ENCODE measurements at regions not wholly inside any gene's neighbourhood (a gene's known extent, or its start where the extent isn't known, plus 50 kb on each side); places are given as distances from the start of the nearest gene placed in this dataset.

GRCh38 chr12:89907659-89908058 is 199.0 kb upstream of the ATP2B1 start:
- TF ChIP-seq POLR2A (IDR thresholded peaks at IDR 0.05): no peak
- TF ChIP-seq CTCF (IDR thresholded peaks at IDR 0.05): no peak
